GM12878 (cell line): ENCODE measurements at regions not wholly inside any gene's neighbourhood (a gene's known extent, or its start where the extent isn't known, plus 50 kb on each side); places are given as distances from the start of the nearest gene placed in this dataset.

ENCODE experiments used
- ATAC-seq: fragments of 200-7000 bp; cut with Tn5 transposase; 3 replicates; pipeline ENCODE4 v1.9.1; 2020; ENCODE audit warnings: mild to moderate bottlenecking, moderate library complexity
- BruUV-seq: library from RNA; stranded (reverse); fragments of 400-500 nt; replicated peaks from 2 replicates; lab custom pipeline; 2021; lab: Mats Ljungman, UMichigan
- CTCF ChIA-PET: fragments of 300-600 bp; sonication (Branson Sonifier 250); formaldehyde crosslinking; extraction: SDS; loops from one replicate; lab custom pipeline; 2021; ENCODE audit warnings: inconsistent platforms; lab: Yijun Ruan, JAX
- POLR2A ChIA-PET: fragments of 350-600 bp; formaldehyde crosslinking; extraction: SDS; loops from one replicate; lab custom pipeline; 2021; ENCODE audit warnings: inconsistent platforms; lab: Charles Lee
- RAD21 ChIA-PET: fragments of 300-600 bp; sonication (Branson Sonifier 250); formaldehyde crosslinking; loops from one replicate; lab custom pipeline; 2023; ENCODE audit warnings: antibody characterized with exemption; ENCODE audit not compliant: unreplicated experiment; lab: Charles Lee
- SMC1A ChIA-PET: fragments of 300-600 bp; sonication (Branson Sonifier 250); formaldehyde crosslinking; loops from one replicate; lab custom pipeline; 2023; ENCODE audit not compliant: unreplicated experiment, uncharacterized antibody; lab: Charles Lee
- DNase-seq: peaks from one replicate; pipeline ENCODE4 v3.0.0-alpha.2; 2011; ENCODE audit warnings: low read depth, low spot score
- FAIRE-seq: peaks from 3 replicates; lab custom pipeline; 2011; peaks lifted over from hg19 to GRCh38; lab: Jason Lieb, UNC
- H2AFZ ChIP-seq: 2 replicates; pipeline ENCODE4 v1.6.0; 2011; ENCODE audit warnings: low read depth, low read length, control low read depth; ENCODE audit not compliant: control insufficient read depth
- H3K27ac ChIP-seq: 2 replicates; pipeline ENCODE4 v1.5.1; 2011; ENCODE audit warnings: control low read depth; ENCODE audit not compliant: control insufficient read depth, insufficient read depth
- H3K27me3 ChIP-seq, 2 experiments: replicated peaks in 1 of 2; 2 replicates each; pipeline versions ENCODE4 v1.6.0 to v1.6.1; 2011; ENCODE audit warnings: low read length in 1 of 2; ENCODE audit not compliant: control insufficient read depth in 2 of 2, insufficient read depth in 2 of 2
- H3K36me3 ChIP-seq, 2 experiments: 2 replicates each; pipeline ENCODE4 v1.5.1; 2011; ENCODE audit warnings: low read length in 1 of 2; ENCODE audit not compliant: control insufficient read depth in 2 of 2, insufficient read depth in 2 of 2
- H3K4me1 ChIP-seq: 2 replicates; pipeline ENCODE4 v1.6.1; 2011; ENCODE audit warnings: mild to moderate bottlenecking, low read length, moderate library complexity, mixed read lengths; ENCODE audit not compliant: control insufficient read depth, insufficient read depth
- H3K4me2 ChIP-seq: 2 replicates; pipeline ENCODE4 v1.6.0; 2011; ENCODE audit warnings: control low read depth; ENCODE audit not compliant: control insufficient read depth, insufficient read depth
- H3K4me3 ChIP-seq: fragments of 200-600 bp; sonication (generic); 2 replicates; pipeline ENCODE4 v1.5.1; 2016
- H3K79me2 ChIP-seq: 2 replicates; pipeline ENCODE4 v1.6.0; 2011; ENCODE audit warnings: low read length; ENCODE audit not compliant: control insufficient read depth, insufficient read depth
- H3K9ac ChIP-seq: 2 replicates; pipeline ENCODE4 v1.8.0; 2011; ENCODE audit warnings: low read length, control low read depth, mixed read lengths; ENCODE audit not compliant: control insufficient read depth, insufficient read depth
- H3K9me3 ChIP-seq: replicated peaks from 3 replicates; pipeline ENCODE4 v1.5.1; 2011; ENCODE audit warnings: mild to moderate bottlenecking, low read length; ENCODE audit not compliant: control insufficient read depth, insufficient read depth
- H4K20me1 ChIP-seq: 2 replicates; pipeline ENCODE4 v1.6.0; 2011; ENCODE audit not compliant: control insufficient read depth, insufficient read depth
- EP300 ChIP-seq, 2 experiments: fragments of 150-350 bp in 1 of 2; IDR thresholded peaks; 2 replicates each; pipeline ENCODE4 v1.6.1; 2011 to 2012; ENCODE audit warnings: low read depth in 2 of 2, low read length in 2 of 2, borderline replicate concordance in 1 of 2, improper control_type of control experiment in 1 of 2, inconsistent platforms in 1 of 2; ENCODE audit not compliant: control insufficient read depth in 1 of 2
- IKZF2 ChIP-seq, 2 experiments: fragments of 450-650 bp; IDR thresholded peaks; 2 replicates each; pipeline ENCODE4 v1.6.1; 2017; ENCODE audit warnings: mild to moderate bottlenecking in 2 of 2, moderate library complexity in 2 of 2
- KDM1A ChIP-seq: fragments of 200-600 bp; sonication (generic); IDR thresholded peaks from 2 replicates; pipeline ENCODE4 v1.6.1; 2016; ENCODE audit warnings: borderline replicate concordance
- MYB ChIP-seq: fragments of 150-350 bp; IDR thresholded peaks from 2 replicates; pipeline ENCODE4 v1.6.1; 2014; ENCODE audit warnings: mild to moderate bottlenecking, low read depth, low read length, borderline replicate concordance
- RFX5 ChIP-seq: IDR thresholded peaks from 2 replicates; pipeline ENCODE4 v1.6.1; 2011; ENCODE audit warnings: low read depth, low read length, improper control_type of control experiment
- SMAD1 ChIP-seq: fragments of 450-650 bp; IDR thresholded peaks from 2 replicates; pipeline ENCODE4 v1.6.1; 2018; ENCODE audit warnings: mild to moderate bottlenecking, low read depth; ENCODE audit not compliant: partially characterized antibody
- SRF ChIP-seq, 2 experiments: IDR thresholded peaks; 2 replicates each; pipeline ENCODE4 v1.6.1; 2011; ENCODE audit warnings: low read depth in 2 of 2, low read length in 2 of 2, mild to moderate bottlenecking in 1 of 2, moderate library complexity in 1 of 2
- TCF12 ChIP-seq: IDR thresholded peaks from 2 replicates; pipeline ENCODE4 v1.6.1; 2011; ENCODE audit warnings: low read depth, mild to moderate bottlenecking, low read length
- WGBS: methylation state at CpG from one replicate; pipeline ENCODE4 v1.1.6; 2016; ENCODE audit warnings: low lambda C conversion rate; ENCODE audit not compliant: insufficient replicate concordance, insufficient coverage; ENCODE audit errors: missing lambda C conversion rate; 5-methylcytosine and 5-hydroxymethylcytosine counted together
- in situ Hi-C: fragments of 300-500 bp; cut with MboI; formaldehyde crosslinking; loops from 9 replicates; pipeline ENCODE4 v1.14.3; 2018; ENCODE audit warnings: mixed read lengths
- intact Hi-C: fragments of 100-400 bp; cut with micrococcal nuclease; formaldehyde crosslinking; loops from one replicate; pipeline ENCODE4 v1.14.2; 2022; ENCODE audit not compliant: unreplicated experiment
- TF ChIP-seq, protein P1 (sequence below): fragments of 450-650 bp; IDR thresholded peaks from 2 replicates; pipeline ENCODE4 v1.6.1; 2017; ENCODE audit warnings: mild to moderate bottlenecking, low read depth, inconsistent platforms; ENCODE audit not compliant: poor library complexity, severe bottlenecking
- TF ChIP-seq, protein P2 (sequence below): fragments of 450-650 bp; IDR thresholded peaks from 2 replicates; pipeline ENCODE4 v1.6.1; 2017; ENCODE audit warnings: borderline replicate concordance
- TF ChIP-seq, protein P3 (sequence below): fragments of 150-350 bp; IDR thresholded peaks from 2 replicates; pipeline ENCODE4 v1.6.1; 2014; ENCODE audit warnings: mild to moderate bottlenecking, low read depth, low read length

DNA sequence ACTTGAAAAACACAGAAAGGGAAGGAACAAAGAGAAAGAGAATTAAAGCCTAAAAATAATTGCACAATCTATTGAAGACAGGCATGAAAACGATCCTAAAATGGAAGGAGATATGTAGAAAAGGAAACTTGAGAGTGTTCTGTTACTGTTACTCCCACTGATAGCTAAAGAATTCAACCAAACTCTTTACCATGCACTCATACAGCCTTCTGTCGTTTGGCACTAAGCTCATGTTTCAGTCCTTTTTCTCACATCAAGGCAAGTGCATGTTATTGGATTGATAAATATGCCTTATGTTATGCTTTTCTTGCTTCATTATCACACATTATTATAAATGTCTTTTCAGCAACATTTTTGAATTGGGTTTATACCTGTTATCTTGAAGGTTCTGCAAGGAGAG, 696.5 kb downstream of the EFNA5 start:
- Histone ChIP-seq H3K9me3 (no peaks in the 10 kb centered on the region), H3K4me2 (no peak overlapping the region), H4K20me1 (no peaks in the 10 kb centered on the region), H3K27me3 (no peaks in the 10 kb centered on the region), H3K9ac (no peak overlapping the region), H3K4me3 (no peak overlapping the region), H3K36me3 (no peaks in the 10 kb centered on the region), H2AFZ (no peak overlapping the region), H3K27ac (no peak overlapping the region), H3K4me1 (no peaks in the 10 kb centered on the region), H3K79me2 (no peaks in the 10 kb centered on the region)
- TF ChIP-seq SMAD1 (no peak), IKZF2 (IDR thresholded peaks at IDR 0.05) (no peak), RFX5 (no peak)
- CTCF ChIA-PET = interaction anchor here (1.0 kb wide), 1 partner anchor 597 kb away, joined by 3 read pairs; no protein-coding TSS in a partner anchor
- WGBS = 0% methylated on average over 2 of the region's 2 CpGs
- RAD21 ChIA-PET = no interaction called here
- SMC1A ChIA-PET = no interaction called here
- ATAC-seq = no peak
- POLR2A ChIA-PET = no interaction called here
- no TSS peak for BruUV-seq
- no peak for DNase-seq
- in situ Hi-C loops = no loop called here
- intact Hi-C loops = no loop called here
- FAIRE-seq = no peak

DNA sequence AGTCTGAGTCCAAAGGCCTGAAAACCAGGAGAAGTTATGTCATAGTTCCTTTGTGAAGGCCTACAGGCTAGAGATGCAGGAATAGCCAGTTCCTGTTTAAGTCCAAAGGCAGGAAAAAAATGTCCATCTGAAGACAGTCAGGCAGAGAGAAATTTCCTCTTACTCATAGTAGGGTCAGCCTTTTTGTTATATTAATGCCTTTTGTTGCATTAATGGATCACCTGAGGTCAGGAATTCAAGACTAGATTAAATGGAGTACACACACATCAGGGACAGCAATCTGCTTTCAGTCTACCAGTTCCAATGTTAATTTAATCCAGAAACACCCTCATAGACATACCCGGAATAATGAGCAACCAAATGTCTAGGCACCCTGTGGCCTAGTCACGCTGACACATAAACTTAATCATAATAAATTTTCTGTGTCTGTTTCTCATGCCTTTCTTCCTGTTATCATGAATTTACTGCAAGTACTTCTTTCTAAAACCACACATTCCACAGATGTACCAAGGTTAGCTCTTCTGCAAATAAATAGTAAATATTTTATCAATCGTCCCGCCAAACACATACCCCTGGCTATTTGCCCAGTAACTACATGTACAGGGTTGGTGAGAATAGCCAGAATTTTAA, 703.9 kb downstream of the EFNA5 start:
- Histone ChIP-seq H3K27ac (no peak overlapping the region), H3K79me2 (no peaks in the 10 kb centered on the region), H3K9me3 (no peaks in the 10 kb centered on the region), H3K27me3 (no peaks in the 10 kb centered on the region), H3K4me1 (no peaks in the 10 kb centered on the region), H3K9ac (no peak overlapping the region), H3K4me3 (no peak overlapping the region), H3K4me2 (no peak overlapping the region), H3K36me3 (no peaks in the 10 kb centered on the region), H2AFZ (no peak overlapping the region), H4K20me1 (no peaks in the 10 kb centered on the region)
- FAIRE-seq (no peak), ATAC-seq (no peak), DNase-seq (no peak)
- RAD21 ChIA-PET = no interaction called here
- in situ Hi-C loops (no loop called here), intact Hi-C loops (no loop called here)
- SMC1A ChIA-PET = no interaction called here
- CTCF ChIA-PET = no interaction called here
- no TSS peak for BruUV-seq
- 0% methylated on average over 4 of the region's 4 CpGs for WGBS
- POLR2A ChIA-PET = no interaction called here
- TF ChIP-seq SRF (IDR thresholded peaks at IDR 0.05; ENCODE audit: low read depth in 2 of 2, low read length in 2 of 2) = no peak
- TF ChIP-seq MYB = no peak
- TF ChIP-seq, protein P1, sequence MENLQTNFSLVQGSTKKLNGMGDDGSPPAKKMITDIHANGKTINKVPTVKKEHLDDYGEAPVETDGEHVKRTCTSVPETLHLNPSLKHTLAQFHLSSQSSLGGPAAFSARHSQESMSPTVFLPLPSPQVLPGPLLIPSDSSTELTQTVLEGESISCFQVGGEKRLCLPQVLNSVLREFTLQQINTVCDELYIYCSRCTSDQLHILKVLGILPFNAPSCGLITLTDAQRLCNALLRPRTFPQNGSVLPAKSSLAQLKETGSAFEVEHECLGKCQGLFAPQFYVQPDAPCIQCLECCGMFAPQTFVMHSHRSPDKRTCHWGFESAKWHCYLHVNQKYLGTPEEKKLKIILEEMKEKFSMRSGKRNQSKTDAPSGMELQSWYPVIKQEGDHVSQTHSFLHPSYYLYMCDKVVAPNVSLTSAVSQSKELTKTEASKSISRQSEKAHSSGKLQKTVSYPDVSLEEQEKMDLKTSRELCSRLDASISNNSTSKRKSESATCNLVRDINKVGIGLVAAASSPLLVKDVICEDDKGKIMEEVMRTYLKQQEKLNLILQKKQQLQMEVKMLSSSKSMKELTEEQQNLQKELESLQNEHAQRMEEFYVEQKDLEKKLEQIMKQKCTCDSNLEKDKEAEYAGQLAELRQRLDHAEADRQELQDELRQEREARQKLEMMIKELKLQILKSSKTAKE = no peak
- TF ChIP-seq KDM1A = no peak
- TF ChIP-seq EP300 (IDR thresholded peaks at IDR 0.05; ENCODE audit: borderline replicate concordance in 1 of 2, control insufficient read depth in 1 of 2, low read depth in 2 of 2, low read length in 2 of 2) = no peak
- TF ChIP-seq, protein P2, sequence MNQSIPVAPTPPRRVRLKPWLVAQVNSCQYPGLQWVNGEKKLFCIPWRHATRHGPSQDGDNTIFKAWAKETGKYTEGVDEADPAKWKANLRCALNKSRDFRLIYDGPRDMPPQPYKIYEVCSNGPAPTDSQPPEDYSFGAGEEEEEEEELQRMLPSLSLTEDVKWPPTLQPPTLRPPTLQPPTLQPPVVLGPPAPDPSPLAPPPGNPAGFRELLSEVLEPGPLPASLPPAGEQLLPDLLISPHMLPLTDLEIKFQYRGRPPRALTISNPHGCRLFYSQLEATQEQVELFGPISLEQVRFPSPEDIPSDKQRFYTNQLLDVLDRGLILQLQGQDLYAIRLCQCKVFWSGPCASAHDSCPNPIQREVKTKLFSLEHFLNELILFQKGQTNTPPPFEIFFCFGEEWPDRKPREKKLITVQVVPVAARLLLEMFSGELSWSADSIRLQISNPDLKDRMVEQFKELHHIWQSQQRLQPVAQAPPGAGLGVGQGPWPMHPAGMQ = no peak
- TF ChIP-seq, protein P3, sequence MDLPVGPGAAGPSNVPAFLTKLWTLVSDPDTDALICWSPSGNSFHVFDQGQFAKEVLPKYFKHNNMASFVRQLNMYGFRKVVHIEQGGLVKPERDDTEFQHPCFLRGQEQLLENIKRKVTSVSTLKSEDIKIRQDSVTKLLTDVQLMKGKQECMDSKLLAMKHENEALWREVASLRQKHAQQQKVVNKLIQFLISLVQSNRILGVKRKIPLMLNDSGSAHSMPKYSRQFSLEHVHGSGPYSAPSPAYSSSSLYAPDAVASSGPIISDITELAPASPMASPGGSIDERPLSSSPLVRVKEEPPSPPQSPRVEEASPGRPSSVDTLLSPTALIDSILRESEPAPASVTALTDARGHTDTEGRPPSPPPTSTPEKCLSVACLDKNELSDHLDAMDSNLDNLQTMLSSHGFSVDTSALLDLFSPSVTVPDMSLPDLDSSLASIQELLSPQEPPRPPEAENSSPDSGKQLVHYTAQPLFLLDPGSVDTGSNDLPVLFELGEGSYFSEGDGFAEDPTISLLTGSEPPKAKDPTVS = no peak
- TF ChIP-seq TCF12 = no peak
